ENCODE measurements at regions not wholly inside any gene's neighbourhood (a gene's known extent, or its start where the extent isn't known, plus 50 kb on each side); places are given as distances from the start of the nearest gene placed in this dataset.

DNA sequence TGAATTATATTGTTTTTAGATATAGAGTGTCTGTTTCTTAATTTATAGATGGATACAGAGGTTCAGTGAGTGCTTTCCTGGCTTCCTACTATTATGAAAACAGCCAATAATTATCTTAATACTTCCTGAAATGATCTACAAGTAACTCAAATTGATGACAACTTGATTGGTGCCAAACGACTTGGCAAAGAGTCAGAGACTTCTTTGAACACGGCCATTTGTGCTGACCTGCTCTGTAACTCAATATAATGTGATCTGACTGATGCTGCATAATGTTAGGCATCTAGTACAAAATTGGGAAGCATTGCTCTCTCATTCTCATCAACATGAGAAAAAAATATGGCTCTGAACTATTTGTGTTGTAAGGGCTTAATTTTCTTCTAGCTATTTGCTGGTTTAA, 193.9 kb downstream of the DIPK2A start:
- no peak for TF ChIP-seq SUZ12 (IDR thresholded peaks at IDR 0.05; ENCODE audit: extremely low read depth, insufficient read depth, insufficient read length)
- TF ChIP-seq ZNF274 (IDR thresholded peaks at IDR 0.05; ENCODE audit: low read depth, low read length): no peak
- no peak for TF ChIP-seq YY1 (IDR thresholded peaks at IDR 0.05; ENCODE audit: insufficient read depth, insufficient read length)

Measured in NT2/D1 (cell line).